KG1 (cell line): ENCODE measurements at regions not wholly inside any gene's neighbourhood (a gene's known extent, or its start where the extent isn't known, plus 50 kb on each side); places are given as distances from the start of the nearest gene placed in this dataset.

Experiments used
- DNase-seq: peaks from one replicate; lab custom pipeline; 2025; lab: John Stamatoyannopoulos, UW

DNA sequence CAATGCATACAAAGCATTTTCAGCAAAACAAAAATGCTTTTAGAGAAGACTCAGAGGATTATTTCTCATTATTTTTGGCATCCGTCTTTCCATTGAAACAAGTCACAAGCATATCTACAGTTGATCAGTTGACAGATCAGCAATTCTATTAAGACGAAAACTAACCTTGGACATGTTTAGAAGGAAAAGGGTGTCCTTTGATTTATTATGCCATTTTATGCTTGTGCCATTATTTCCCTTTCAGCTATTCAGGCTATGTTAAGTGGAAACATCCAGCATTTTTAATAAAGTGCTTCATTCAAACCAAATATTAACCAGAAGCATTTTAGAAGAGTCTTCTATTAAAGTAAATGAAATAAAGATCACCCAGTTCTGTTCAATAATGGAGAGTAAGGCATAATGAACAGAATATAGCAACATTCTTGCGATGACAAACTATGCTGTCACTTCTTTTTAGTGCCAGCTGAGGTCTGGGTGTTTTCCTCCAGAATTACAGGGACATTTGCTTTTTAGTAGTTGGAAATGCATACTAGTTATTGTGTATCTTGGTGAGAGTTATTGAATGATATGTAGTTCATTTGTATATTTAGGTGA lies 481.4 kb downstream of the PLA2G4A start:
- no peak for DNase-seq

DNA sequence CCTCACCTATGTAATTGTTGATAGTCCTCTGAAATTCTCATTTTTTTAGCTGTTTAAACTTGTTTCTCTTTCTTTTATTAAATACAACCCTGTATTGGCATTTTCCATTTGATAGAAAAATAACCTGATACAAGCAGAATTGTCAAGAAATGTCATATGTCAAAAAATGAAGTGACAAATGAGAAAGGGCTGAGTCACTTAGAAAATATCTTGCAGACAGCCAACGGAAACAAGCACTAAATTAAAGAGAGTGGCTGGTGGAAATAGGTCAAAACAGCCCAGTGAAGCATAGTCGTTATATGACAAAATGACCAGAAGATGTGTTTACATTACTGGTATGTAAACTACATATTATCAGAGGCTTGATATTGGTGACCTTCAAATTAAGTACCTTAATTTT lies 484.4 kb downstream of the PLA2G4A start:
- no peak for DNase-seq

DNA sequence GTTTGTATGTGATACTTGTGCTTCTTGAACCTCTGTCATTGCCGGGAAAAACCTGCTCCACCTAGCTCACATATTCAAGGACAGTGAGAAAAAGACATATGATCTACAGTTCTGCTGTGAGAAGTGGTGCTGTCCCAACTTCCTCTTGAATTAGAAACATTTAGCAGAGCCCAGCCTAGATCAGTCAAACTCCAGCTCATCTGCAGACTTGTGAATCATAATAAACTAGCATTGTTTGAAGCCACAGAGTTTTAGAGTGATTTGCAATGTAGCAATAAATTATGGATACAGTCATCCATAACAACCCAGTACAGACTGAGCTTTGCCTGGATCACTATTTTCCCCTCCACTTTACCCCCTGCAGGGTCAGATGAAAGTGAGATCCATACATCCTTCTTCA lies 497.8 kb downstream of the PLA2G4A start:
- no peak for DNase-seq

DNA sequence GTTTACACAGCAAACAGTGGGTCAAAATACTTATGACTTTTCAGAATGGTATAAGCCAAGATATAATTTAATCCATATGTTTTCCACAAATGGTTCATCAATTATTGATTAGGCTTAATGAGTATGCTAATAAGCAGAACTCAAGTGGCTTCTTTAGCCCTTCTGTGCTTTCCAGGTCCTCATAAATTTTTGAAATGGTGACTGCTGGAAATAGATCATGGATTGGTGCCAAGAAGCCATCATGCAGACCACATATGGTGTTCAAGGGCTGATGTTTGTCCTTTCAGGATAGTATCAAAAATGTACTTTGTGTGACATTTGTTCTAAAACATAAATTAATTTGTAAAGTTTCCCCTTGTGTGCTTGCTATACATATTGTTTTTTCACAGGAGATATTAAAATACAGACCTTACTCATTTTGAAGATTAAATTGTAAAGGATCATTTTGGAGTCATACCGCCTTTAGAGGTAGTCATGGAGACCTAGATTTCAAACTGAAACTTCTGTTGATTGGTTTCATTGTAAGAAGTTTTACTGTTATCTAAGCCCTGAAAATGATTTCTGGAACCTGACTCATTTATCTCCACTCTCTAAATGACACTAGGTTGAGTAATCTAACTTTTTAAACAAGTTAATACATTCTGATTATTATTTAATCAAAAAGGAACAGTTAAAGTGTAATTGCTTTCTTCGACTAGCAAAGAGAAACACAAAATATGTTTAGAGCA lies 507.9 kb downstream of the PLA2G4A start:
- no peak for DNase-seq

DNA sequence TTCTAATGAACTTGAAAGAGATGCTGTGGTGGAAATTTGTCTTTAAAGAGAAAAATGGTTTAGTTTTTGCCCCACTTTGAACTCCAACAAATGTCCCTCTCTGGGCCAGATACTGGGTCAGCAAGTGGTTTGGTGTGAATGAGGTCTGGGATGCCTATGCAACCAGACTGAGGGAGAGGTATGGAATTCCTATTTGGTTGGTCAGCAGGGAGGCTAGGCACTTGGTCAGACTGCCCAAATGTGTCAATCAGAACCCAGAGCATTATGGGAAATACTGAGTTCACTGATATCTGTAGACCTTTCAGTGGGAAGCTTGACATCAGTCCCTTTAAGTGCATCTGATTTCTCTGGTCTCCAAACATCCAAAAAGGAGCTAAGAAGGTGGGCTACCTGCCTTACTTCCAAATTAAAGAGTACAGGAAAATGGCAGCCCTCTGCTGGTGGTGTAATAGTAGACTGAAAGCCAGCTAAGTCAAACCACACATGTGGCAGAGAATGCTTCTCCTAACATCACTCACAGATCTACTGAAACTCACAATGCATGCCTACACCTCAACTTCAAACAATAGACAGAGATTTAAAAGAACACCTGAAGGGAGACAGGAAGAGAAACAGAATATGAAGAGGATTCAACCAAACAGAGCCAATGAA lies 510.1 kb downstream of the PLA2G4A start:
- no peak for DNase-seq

DNA sequence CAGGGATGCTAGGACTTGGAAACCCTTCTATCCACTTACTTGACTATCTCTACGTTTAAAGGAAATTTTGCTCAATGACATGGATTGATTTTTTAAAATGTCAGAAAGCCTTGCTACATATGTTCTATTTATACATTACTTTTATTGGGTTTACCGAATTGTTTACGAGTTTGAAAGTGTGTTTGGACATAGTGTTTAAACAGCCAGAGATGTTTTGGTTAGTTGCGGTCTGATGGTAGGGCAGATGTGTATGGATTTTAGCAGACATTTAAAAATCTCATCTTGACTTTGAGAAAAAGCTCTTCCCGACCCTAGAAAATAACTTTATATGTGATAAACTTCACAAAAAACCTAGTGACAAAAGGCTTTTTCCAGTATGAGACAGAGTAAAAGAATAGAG lies 513.7 kb downstream of the PLA2G4A start:
- DNase-seq: no peak

DNA sequence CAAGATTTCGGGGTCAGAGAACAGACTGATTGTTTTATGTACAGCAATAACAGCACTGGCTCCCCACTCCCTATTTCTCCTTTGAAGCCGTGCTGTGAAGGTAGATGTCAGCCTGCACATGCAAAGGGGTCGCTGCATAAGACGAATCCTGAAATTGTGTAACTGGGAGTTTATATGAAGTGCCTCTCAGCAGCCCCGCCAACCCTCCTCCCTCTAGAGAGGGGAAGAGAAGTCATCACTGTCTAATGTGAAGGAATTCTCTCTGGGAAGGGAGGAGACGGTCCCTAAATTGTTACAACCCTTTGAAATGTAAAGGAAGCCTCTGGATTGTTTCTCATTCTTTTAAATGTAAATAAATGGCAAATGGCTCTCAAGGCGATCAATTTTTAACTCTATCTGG lies 545.3 kb downstream of the PLA2G4A start:
- no peak for DNase-seq

DNA sequence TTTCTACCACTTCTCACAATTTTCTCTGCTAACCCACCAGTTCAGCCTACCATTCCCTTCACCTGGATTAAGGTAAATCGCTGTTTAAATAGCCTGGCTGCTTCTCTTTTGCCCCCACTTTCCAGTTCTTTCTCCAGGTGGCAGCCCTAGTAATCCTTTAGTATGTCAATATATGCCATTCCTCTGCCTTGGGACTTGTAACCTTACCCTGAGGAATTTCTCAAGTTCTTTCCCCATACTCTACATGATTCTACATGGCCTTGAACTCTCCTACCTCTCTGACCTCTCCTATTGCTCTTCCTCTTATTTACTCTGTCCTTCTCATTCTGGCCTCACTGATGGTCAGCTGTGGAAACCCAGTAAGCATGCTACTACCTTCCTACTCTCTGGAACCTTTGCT lies 546.0 kb downstream of the PLA2G4A start:
- DNase-seq: no peak

DNA sequence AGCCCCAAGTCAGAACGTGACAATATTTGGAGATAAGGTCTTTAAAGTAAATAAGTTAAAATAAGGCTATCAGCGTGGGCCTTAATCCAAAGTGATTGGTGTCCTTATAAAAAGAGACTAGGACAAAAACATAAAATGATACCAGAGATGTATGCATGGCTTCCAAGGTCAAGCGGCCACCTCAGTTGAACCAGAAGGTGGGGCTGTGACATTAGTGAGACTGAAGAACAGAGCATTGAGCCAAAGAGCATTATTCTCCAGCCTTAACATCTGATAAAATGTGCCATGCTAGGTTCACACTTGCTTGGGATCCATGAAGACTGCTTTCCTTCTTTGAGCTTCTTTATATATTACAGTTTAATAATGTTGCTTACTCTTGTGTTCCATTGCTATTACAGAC lies 554.6 kb downstream of the PLA2G4A start:
- no peak for DNase-seq

DNA sequence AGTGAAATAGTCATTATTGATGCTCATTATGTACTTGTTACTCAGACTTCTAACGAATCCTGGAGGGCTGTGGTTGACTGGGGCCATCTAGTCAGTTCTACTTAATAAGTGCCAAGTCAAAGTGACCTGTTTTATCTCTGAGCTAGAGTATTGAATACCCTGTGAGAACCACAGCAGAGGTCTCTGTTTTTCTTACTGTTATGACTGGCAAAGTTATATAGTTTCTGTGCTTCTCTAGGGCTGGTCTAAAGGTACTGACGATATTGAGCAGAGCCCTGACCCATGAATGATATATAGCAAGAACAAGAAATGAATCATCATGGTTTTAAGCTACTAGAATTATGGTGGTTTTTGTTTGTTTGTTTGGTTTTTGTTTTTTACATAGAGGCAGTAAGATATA lies 555.8 kb downstream of the PLA2G4A start:
- DNase-seq: no peak

DNA sequence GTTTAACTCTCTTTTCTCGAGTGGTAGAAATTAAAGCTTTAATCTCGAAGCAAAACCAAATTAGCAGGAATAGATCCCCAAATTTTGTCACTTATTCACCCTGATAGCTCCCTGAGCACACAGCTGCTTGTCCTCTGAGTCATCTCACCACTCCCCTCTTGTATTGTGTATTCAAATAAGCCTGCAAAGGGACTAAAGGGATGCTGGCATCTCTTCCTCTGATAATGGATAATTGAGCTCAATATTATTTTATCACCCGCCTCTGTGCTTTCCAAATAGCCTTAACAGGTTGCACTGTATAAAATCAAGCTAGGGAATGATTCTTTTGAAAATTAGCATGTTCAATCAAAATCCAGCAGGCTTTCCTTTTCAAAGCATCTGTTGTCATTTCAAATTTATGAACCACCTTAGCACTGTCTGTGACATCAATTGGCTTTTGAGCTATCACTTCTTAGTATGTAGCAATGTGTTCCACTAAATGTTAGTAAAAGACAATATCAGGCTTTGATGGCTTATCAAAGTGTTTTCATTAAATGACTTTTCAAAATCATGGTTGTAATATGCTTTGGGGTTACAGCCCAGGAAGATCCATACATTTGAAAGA lies 561.6 kb downstream of the PLA2G4A start:
- no peak for DNase-seq

DNA sequence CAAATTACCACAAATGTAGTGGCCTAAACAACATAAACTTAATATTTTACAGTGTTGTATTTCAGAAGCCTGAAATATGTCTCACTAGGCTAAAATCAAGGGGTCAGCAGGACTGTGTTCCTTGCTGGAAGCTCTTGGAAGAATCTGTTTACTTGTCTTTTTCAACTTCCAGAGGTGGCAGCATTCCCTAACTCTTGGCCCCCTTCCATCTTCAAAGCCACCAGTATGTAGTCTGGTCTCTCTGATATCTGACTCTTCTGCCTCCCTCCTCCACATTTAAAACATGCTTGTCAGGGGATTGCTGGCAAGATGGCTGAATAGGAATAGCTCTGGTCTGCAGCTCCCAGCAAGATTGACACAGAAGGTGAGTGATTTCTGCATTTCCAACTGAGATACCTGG lies 567.5 kb downstream of the PLA2G4A start:
- DNase-seq: no peak

DNA sequence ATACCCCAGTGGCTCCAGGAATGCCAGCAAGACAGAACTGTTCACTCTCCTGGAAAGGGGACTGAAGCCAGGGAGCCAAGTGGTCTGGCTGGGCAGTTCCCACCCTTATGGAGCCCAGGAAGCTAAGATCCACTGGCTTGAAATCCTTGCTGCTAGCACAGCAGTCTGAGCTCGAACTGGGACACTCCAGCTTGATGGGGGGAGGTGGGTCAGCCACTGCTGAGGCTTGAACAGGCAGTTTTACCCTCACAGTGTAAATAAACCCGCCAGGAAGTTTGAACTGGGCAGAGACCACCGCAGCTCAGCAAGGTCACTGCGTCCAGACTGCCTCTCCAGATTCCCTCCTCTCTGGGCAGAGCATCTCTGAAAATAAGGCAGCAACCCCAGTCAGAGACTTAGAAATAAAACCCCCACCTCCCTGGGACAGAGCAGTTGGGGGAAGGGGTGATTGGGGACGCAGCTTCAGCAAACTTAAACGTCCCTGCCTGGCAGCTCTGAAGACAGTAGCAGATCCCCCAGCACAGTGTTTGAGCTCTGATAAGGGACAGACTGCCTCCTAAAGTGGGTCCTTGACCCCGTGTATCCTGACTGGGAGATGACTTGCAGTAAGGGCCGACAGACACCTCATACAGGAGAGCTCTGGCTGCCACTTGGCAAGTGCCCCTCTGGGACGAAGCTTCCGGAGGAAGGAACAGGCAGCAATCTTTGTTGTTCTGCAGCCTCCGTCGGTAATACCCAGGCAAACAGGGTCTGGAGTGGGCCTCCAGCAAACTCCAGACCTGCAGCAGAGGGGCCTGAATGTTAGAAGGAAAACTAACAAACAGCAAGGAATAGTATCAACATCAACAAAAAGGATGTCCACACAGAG lies 568.4 kb downstream of the PLA2G4A start:
- DNase-seq: no peak

DNA sequence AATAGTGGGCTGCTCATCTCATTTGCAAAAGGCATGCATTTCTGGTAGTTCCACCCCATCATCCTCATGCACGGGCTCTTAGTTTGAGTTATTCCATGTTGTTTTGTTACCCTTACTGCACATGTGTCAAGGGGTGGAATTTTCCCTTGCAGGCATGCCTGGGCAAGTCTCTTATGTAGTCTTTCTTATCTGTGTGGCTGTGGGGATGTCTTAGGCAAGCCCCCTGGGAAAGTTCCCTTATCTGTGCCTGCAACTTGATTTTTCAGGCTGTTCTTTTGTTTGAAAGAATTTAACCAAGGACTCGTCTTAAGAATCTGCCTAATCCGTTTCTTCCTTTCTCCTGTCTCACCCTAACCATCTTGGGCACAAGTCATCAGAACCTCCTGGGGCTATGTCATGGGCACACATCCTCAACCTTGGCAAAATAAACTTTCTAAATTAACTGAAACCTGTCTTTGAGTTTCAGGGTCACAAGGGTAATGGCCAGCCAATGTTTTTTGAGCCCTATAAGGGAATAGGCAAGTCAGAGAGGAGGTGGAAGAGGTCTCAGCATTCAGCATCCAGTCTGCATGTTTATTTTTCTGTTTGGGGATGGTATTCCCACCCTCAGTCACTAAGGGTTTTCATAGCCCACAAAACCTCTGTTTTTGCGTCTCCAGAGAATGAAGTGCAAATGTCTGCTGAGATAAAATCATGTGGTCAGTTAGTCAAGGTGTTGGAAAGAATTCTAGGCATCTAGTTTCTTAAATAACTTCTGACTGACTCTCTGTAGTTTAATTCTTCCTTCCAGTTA lies 579.7 kb downstream of the PLA2G4A start:
- DNase-seq: no peak

DNA sequence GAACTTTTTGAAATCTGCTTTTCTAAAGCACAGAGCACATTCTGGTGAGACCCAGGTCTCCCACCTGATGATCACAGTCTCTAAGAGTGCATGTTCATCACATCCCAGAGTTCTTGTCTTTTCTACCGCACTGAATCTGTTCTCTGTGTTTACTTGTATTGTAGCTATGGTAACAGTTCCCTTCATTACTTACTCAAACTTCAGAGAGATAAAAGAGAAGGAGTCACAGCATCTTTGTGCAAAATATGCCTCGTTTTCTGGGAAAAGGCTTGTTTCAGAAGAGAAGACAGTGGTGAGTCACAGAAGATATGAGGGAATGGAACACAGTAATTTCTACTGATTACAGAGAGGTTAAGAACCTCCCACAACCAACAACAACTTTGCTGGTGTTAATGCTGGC lies 580.6 kb downstream of the PLA2G4A start:
- no peak for DNase-seq

DNA sequence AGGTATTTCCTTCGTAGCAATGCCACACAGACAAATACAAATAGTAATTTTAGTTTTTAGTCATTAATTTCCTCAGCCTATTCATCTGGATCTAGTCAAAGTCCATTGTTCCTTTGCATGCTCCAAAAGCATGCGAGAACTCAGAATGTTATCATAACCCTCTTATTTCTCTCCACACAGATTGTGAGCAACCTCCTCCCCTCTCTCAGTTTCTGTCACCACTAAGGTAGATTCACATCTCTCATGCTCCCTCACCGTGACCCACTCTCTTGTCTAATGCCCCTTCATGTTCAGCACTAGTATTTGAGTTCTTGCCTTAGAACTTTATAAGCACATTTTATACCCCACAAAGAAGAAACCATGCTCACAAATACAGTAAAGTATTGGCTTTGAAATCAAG lies 582.4 kb downstream of the PLA2G4A start:
- DNase-seq: no peak

DNA sequence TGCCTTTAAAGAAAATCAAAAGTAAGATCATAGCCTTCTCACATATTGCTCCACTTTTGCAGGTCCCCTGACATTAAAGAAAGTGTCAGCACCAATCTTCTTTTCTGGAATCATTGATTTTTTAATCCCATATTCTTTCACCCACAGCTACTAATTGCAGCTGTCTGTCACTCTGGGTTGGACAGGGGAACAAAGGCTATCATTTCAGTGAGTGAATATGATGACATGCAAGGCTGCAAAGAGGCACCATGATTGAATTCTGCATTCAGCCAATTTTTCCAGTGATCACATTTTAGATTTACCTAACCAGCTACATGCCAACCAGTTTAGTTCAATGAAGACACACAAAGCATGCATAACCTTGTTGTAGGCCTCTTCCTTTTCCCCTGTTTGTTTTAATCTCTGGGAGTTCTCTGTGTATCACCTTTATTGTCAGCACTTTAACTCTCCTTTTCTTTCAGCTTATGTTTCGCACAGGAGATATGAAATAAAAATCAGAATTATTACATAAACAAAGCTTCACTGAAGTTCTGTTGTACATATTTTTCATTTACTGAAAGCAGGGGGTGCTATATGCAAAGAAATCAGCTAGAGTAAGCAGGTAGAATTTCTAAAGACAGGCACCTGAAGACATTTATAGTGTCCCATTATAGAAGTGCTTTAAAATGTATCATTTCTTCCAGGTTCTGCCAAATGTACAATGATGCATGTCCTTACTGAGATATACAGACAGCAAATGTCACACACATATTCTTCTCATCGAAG lies 584.8 kb downstream of the PLA2G4A start:
- no peak for DNase-seq

DNA sequence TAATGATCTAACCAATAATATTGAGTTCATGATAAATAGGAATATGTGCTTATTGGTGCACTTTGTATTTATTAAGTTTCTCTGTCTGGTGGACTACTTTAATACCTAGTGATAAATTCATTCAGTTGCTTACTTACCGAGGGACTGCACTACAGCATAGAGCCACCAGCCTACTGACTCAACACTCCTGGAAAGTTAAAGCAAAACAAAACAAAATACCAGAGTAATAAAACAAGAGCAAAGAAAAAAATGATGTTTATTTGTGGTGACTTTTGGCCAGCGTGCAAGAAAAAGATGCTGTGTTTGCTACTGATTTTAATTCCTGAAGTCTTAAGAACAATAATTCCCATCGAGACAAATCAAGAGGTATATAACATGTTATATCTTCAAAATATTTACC lies 586.3 kb downstream of the PLA2G4A start:
- no peak for DNase-seq

DNA sequence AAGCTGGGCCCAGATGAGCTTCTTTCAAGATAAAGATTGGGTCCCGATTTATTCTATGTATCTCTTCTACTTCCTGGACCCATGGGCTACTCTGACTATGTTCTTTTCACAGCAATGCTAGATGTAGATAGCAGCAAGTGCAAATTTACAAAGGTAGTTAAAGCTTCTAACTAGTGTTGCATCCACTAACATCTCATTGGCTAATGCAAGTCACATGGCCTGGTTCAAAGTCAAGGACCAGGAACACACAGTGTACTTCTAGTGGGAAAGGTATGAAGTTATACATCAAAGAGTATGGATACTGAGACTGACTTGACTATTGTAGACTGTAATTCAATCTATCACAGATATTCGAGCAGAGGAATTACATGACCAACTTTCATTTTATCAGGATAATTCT lies 588.8 kb downstream of the PLA2G4A start:
- DNase-seq: no peak

DNA sequence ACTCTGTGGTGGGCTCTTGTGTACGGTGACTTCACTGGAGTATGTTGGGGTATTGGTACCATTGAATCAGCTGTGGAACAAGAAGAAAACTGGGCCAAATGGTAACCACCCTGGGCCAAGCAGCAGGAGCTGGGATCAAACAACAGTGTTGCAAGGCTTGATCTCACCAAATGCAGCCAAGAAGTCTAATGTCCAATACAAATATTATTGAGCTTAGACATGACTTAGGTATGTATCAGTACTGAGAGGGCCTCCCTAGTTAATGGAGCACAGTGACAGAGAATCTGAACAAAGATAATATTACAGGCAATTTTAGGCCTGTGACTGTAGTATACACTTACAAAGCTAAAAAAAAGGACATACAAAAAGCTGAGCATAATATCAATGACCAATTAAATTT lies 604.8 kb downstream of the PLA2G4A start:
- no peak for DNase-seq

DNA sequence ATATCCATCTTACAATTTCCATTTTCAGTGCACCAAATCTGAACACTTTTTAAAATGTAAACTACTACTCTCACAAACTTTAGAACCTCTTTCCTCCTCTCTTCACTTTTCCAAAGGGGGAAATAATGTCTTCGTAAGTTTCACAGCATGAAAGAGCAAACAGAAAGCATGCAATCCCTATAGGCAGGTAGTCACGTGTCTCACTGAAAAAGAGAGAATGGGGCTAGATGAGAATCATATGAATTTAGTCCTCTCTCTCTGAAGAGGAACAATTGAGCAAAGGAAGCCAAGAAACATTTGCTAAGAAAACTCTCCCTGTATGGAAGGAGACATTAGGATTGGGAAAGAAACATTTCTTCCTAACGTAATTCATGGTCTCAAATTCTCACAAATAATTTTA lies 613.9 kb downstream of the PLA2G4A start:
- DNase-seq: no peak
